IPS-15b (cell line): ENCODE measurements at regions not wholly inside any gene's neighbourhood (a gene's known extent, or its start where the extent isn't known, plus 50 kb on each side); places are given as distances from the start of the nearest gene placed in this dataset.
"Not testable (repeated sequence)": the region's sequence is repeated elsewhere in the genome, so short reads cannot be mapped to it uniquely, and the experiment has no call there.

ENCODE experiments used
- H3K27me3 ChIP-seq: one replicate; pipeline ENCODE4 v1.6.1; 2013; ENCODE audit warnings: low read length; ENCODE audit not compliant: control insufficient read depth, insufficient read depth
- H3K36me3 ChIP-seq: one replicate; pipeline ENCODE4 v1.6.1; 2013; ENCODE audit warnings: low read length; ENCODE audit not compliant: control insufficient read depth, insufficient read depth
- H3K4me1 ChIP-seq: one replicate; pipeline ENCODE4 v1.6.1; 2013; ENCODE audit warnings: mild to moderate bottlenecking, low read length; ENCODE audit not compliant: control insufficient read depth, insufficient read depth
- H3K4me3 ChIP-seq: one replicate; pipeline ENCODE4 v1.5.1; 2013; ENCODE audit warnings: low read depth, low read length
- H3K9ac ChIP-seq: one replicate; pipeline ENCODE4 v1.6.1; 2013; ENCODE audit warnings: low read depth, mild to moderate bottlenecking, low read length
- H3K9me3 ChIP-seq: one replicate; pipeline ENCODE4 v1.6.1; 2013; ENCODE audit warnings: mild to moderate bottlenecking, low read length; ENCODE audit not compliant: control insufficient read depth, insufficient read depth

DNA sequence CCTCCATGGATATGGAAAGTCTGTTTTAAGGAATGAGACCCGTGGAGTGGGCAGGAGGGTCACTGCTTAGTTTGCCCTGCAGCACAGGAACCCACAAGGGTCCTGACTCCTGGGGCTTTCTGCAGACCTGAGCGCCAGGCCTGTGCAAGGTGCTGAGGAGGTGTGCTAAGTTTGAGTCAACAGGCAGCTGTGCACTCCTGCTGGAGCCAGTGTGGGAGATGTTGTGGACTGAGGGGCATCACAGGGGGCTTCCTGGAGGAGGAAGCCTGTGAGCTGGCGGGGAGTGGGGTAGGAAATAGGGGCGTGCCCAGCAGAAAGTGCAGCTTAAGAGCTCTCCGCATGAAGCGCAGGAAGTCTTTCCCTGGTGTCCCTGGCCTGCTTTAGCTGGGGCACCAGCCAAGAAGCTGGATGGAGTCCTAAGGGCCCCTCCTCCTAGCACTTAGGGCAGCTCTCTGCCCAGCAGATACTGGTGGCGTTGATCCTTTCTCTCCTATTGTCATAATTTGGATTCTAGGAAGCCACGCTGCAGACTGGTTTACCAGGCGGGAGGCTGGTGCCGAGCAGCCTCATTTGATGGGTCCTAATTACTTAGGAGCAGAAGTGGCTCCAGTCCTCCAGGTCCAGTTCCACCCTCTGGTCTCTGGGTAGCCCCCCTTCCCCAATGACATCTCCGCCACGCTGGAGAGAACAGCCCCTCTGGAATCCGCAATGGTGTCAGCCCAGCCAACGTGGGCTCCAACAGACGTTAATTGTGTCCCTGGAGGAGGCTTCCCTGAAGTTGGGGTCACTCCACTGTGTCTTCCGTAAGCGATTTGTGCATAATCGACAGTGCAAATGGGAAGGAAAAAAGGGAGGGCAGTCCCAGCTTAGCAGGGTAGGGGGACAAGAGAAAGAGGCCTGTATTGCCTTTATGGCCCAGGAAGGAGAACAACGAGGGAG lies 309.2 kb downstream of the ZNF536 start:
- Histone ChIP-seq H3K9ac (no peak overlapping the region), H3K36me3 (no peaks in the 10 kb centered on the region), H3K4me3 (no peak overlapping the region), H3K27me3 (no peaks in the 10 kb centered on the region), H3K9me3 (no peaks in the 10 kb centered on the region), H3K4me1 (no peaks in the 10 kb centered on the region)

DNA sequence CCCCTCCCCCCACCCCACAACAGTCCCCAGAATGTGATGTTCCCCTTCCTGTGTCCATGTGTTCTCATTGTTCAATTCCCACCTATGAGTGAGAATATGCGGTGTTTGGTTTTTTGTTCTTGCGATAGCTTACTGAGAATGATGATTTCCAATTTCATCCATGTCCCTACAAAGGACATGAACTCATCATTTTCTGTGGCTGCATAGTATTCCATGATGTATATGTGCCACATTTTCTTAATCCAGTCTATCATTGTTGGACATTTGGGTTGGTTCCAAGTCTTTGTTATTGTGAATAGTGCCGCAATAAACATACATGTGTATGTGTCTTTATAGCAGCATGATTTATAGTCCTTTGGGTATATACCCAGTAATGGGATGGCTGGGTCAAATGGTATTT lies 308.2 kb downstream of the ZNF536 start:
- not testable (repeated sequence) for H3K36me3 ChIP-seq, H3K9ac ChIP-seq, H3K9me3 ChIP-seq, H3K4me3 ChIP-seq, H3K4me1 ChIP-seq, H3K27me3 ChIP-seq

DNA sequence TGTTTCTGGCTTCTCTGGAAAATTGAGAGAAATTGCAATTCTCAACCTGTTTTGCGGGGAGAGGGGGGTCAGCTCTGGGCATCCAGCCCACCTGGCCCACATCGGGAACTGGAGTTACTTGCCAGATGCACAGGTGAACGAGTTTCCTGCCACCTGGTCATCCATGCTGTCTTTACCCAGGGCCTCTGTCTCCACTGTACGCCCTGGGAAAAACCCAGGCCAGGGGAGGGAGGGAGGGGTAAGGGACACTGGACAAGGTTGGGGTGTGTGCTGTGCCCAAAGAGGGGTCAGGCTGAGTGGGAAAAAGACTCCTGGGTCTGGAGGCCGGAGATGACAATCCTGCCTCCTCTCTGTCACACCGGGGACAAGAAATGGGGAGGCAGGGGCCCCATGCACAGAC lies 307.6 kb downstream of the ZNF536 start:
- Histone ChIP-seq H3K4me3 (no peak overlapping the region), H3K4me1 (no peaks in the 10 kb centered on the region), H3K9ac (no peak overlapping the region), H3K36me3 (no peaks in the 10 kb centered on the region), H3K9me3 (no peaks in the 10 kb centered on the region), H3K27me3 (no peaks in the 10 kb centered on the region)

DNA sequence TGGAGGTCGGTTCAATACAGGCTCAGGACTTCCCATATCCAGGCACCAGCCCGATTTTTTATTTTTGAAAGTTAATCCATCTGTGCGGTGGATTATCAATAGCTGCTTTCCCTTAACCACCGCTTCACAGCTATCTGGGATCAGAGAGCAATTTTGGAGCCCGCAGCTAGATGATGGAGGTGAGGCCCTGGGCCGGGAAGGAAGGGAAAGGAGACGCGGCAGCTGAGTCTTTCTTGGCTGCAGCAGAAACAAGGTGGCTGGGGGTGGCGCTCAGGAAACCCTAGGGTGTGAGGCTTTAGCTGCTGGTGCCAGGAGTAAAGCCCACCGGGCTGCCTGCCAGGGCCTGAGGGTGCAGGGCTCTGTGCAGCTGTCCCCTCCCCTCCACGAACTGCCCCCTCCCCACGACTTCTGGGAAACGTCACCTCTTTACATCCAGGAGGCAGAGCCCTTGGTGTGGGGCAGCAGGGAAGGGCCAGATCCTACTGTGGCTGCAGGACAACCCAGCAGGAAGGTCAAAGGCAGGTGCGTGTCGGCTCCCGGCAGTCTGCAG lies 307.0 kb downstream of the ZNF536 start:
- H3K36me3 ChIP-seq, result no peaks in the 10 kb centered on the region
- H3K4me3 ChIP-seq, result no peak overlapping the region
- H3K4me1 ChIP-seq, result no peaks in the 10 kb centered on the region
- no peaks in the 10 kb centered on the region for H3K27me3 ChIP-seq
- H3K9ac ChIP-seq, result no peak overlapping the region
- H3K9me3 ChIP-seq, result no peaks in the 10 kb centered on the region

DNA sequence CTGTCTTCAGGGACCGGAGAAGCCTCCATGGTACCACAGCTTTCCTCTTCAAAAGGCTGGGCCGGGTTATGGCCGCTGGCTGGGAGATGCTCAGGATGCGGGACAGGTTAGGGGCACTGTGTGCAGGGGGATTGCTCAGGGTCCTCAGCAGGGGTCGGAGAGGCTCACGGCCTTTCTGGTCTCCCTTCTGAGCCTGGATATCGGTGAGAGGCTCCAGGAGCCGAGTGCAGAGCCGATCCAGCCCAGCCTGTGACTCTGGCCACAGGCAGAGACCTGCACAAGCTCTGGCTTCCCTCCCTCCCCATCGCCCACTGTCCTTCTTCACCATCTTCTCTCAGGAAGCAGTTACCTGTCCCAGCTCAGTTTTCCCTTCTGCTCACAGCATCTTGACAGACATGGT lies 306.0 kb downstream of the ZNF536 start:
- H3K9me3 ChIP-seq, result no peaks in the 10 kb centered on the region
- H3K36me3 ChIP-seq, result no peaks in the 10 kb centered on the region
- no peak overlapping the region for H3K9ac ChIP-seq
- H3K27me3 ChIP-seq, result no peaks in the 10 kb centered on the region
- H3K4me3 ChIP-seq, result no peak overlapping the region
- no peaks in the 10 kb centered on the region for H3K4me1 ChIP-seq

DNA sequence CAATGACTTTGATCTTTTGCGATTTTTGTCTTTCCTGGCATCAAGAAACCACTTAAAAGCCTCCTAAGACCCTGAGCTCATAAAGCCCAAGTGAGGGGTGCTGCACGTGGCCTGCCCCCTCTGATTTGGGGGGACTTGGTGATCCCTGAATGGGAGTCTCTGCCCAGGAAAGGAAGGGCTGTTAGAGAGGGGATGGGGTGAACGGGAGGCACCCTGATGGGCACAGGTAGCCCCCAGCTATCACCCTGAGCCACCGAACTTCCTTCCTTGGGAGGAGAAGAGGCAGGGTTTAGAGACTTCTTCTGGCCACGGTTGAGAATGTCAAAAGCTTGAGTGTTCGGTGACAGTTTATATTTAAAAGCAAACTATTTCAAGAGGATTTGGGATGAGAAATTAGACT lies 305.5 kb downstream of the ZNF536 start:
- Histone ChIP-seq H3K4me1 (no peaks in the 10 kb centered on the region), H3K9me3 (no peaks in the 10 kb centered on the region), H3K36me3 (no peaks in the 10 kb centered on the region), H3K9ac (no peak overlapping the region), H3K4me3 (no peak overlapping the region), H3K27me3 (no peaks in the 10 kb centered on the region)

DNA sequence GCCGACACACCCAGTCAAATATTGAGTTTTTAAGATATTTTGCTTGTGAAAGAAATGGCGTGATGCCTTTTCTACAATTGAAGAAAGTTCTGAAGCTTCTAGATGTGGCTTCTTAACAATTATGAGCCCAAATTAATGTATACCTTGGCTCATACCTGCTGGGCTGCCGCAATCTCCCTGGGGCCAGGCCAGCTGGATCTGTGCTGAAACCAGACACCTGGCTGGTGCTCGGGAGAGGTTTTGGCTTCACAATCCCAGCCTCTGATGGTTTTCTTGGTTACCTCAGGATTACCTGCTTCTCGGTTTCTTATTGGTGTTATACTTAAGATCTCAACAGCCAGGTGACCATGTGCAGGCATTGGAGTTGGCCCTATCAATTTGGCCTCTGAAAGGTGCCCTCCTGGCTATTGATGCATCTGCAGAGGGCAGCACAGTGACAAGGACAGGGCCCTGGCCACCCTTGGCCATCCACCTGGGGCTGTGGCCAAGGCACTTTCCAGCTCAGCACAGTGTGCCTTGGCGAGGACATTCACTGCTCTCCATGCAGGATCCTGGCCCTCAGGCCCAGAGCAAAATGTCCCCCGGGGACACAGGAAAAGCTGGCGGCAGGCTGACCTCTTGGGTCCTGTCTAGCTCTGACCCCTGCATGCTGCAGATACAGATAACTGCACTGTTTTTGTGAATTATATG lies 305.0 kb downstream of the ZNF536 start:
- no peaks in the 10 kb centered on the region for H3K4me1 ChIP-seq
- no peak overlapping the region for H3K9ac ChIP-seq
- no peaks in the 10 kb centered on the region for H3K36me3 ChIP-seq
- H3K9me3 ChIP-seq, result no peaks in the 10 kb centered on the region
- no peak overlapping the region for H3K4me3 ChIP-seq
- H3K27me3 ChIP-seq, result no peaks in the 10 kb centered on the region

DNA sequence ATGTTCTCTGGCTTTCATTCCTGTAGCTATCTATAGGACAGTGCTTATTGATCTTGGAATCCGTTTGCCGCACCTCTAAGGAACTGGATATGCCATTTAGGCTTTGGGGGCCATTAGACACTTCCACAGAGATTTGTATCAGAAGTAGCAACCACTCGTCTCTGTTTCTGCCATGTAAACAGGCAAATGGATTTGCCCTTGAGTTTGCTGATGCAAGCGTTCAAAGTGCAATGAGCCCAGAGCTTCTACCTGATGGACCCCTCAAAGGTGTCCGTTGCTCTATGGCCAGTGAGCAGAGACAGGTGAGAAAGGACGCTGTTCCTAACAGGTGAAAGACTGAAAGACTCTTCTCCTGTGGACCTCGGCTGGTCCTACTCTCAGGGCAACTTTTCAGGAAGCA lies 302.9 kb downstream of the ZNF536 start:
- H3K4me1 ChIP-seq, result no peaks in the 10 kb centered on the region
- H3K9me3 ChIP-seq, result no peaks in the 10 kb centered on the region

DNA sequence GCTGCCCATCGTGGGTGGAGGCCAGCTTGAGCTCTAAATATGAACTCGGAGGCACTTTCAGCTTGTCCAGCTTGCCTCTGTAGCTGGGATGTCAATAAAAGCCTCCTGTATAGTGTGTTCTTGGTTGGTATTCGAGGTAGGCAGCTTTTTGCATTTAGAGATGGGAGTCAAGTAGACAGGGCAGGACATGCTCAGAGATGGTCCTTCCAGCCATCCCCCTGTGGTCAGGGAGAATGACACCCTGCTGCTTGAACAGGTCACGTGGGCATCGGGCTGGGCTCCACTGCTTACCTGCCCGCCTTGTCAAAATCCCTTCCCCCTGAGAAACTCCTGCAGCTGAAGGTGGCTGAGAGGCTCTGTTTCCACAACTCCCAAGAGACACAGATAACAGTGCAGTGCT lies 302.5 kb downstream of the ZNF536 start:
- H3K4me3 ChIP-seq, result no peak overlapping the region
- H3K9ac ChIP-seq, result no peak overlapping the region
- H3K27me3 ChIP-seq, result no peaks in the 10 kb centered on the region
- no peaks in the 10 kb centered on the region for H3K36me3 ChIP-seq
- no peaks in the 10 kb centered on the region for H3K9me3 ChIP-seq
- no peaks in the 10 kb centered on the region for H3K4me1 ChIP-seq

More for the DNA sequence above, 302.9 kb downstream of the ZNF536 start:
- no peak overlapping the region for H3K4me3 ChIP-seq
- H3K9ac ChIP-seq, result no peak overlapping the region
- no peaks in the 10 kb centered on the region for H3K36me3 ChIP-seq
- no peaks in the 10 kb centered on the region for H3K27me3 ChIP-seq

DNA sequence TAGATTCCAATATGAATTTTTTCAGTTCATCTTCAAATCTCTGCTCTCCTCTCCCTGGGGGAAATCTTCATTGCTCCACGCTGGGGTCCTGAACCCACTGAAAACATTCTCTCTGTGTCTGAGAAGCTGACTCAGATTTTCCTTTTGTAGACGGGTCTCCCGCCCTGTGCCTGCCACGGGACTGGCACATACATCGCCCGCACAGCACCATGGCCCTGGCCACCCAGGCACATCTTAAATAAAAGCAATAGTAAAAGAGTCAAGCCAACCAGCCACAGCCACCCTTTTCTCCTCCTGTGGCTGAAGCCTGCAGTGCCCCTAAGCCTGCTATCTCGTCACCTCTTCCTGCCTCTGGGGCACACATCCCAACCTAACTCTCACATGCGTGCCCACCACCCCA lies 301.2 kb downstream of the ZNF536 start:
- H3K9me3 ChIP-seq, result no peaks in the 10 kb centered on the region
- H3K27me3 ChIP-seq, result no peaks in the 10 kb centered on the region
- H3K4me3 ChIP-seq, result no peak overlapping the region
- no peaks in the 10 kb centered on the region for H3K4me1 ChIP-seq
- no peaks in the 10 kb centered on the region for H3K36me3 ChIP-seq
- H3K9ac ChIP-seq, result no peak overlapping the region

DNA sequence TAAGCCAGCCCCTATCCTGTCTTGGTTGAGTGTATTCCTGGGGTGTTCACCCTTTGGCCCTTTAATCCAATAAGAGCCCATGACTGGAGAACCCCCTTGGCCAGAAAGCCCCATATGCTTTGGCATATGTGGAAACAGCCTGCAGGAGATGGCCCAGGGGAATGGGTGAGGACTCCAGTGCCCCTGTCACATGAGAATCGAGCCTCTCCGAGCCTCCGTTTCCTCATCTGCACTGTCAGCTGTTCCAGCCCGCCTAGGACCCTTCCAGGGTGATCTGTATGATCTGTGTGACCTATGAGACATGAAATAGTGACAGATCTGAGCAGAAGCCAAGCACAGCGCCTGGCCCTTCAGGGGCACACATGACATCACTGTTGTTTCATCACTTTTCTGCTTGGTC lies 300.7 kb downstream of the ZNF536 start:
- Histone ChIP-seq H3K4me1 (no peaks in the 10 kb centered on the region), H3K36me3 (no peaks in the 10 kb centered on the region), H3K9me3 (no peaks in the 10 kb centered on the region), H3K27me3 (no peaks in the 10 kb centered on the region), H3K4me3 (no peak overlapping the region), H3K9ac (no peak overlapping the region)

DNA sequence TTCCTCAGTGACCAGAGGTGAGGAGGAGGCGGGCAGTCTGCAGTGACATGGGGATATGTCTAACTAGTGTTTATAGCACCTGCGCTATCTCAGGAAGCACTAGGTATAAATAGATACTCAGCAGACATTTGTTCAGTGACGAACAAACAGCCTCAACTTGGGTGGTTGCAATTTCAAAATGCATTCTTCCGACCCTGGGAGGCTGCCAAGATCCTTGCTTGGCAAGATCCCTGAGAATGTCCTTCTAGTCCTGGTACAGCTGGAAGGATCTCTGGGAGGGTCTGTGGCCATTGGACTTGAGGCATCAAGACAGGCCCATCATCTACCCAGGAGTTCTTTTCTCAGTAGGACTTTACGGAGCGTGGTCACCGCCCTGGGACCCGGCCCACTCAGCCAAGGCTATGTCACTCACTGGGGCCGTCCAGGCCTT lies 299.5 kb downstream of the ZNF536 start:
- Histone ChIP-seq H3K9ac (no peak overlapping the region), H3K36me3 (no peaks in the 10 kb centered on the region), H3K4me1 (no peaks in the 10 kb centered on the region), H3K9me3 (no peaks in the 10 kb centered on the region), H3K27me3 (peaks cover 2% of the 10 kb centered on the region), H3K4me3 (no peak overlapping the region)
